Activated B cell treated with CpG ODN at 0.5 μM for 24 hours (primary cell): ENCODE measurements at regions not wholly inside any gene's neighbourhood (a gene's known extent, or its start where the extent isn't known, plus 50 kb on each side); places are given as distances from the start of the nearest gene placed in this dataset.

Experiments
- ATAC-seq: fragments of 200-7000 bp; cut with Tn5 transposase; one replicate; pipeline ENCODE4 v1.10.0; 2021; ENCODE audit warnings: low read depth, mild to moderate bottlenecking, moderate library complexity
- CTCF ChIA-PET: fragments of 350-600 bp; sonication (Branson Sonifier 250); formaldehyde crosslinking; loops from one replicate; lab custom pipeline; 2021; ENCODE audit warnings: antibody characterized with exemption; lab: Charles Lee
- POLR2A ChIA-PET: fragments of 350-600 bp; sonication (Branson Sonifier 250); formaldehyde crosslinking; loops from one replicate; lab custom pipeline; 2021; ENCODE audit warnings: antibody characterized with exemption; lab: Charles Lee
- DNase-seq: peaks from one replicate; pipeline ENCODE4 v3.0.0; 2022
- H3K27ac Mint-ChIP-seq: one replicate; pipeline ENCODE4 v1.8.0; 2020; ENCODE audit warnings: mixed read lengths
- H3K27me3 Mint-ChIP-seq: one replicate; pipeline ENCODE4 v1.8.0; 2021; ENCODE audit warnings: mixed read lengths
- H3K36me3 Mint-ChIP-seq: one replicate; pipeline ENCODE4 v1.8.0; 2021; ENCODE audit warnings: low read depth, mixed read lengths
- H3K4me1 Mint-ChIP-seq: one replicate; pipeline ENCODE4 v1.8.0; 2021; ENCODE audit warnings: mixed read lengths
- H3K4me3 Mint-ChIP-seq: one replicate; pipeline ENCODE4 v1.8.0; 2020; ENCODE audit warnings: mild to moderate bottlenecking, mixed read lengths
- H3K9me3 Mint-ChIP-seq: one replicate; pipeline ENCODE4 v1.8.0; 2020; ENCODE audit warnings: mixed read lengths
- CTCF ChIP-seq: fragments of 200-600 bp; IDR thresholded peaks from one replicate; pipeline ENCODE4 v1.8.0; 2022; ENCODE audit warnings: antibody characterized with exemption, mild to moderate bottlenecking
- intact Hi-C: fragments of 100-400 bp; cut with micrococcal nuclease; formaldehyde crosslinking; loops from one replicate; pipeline ENCODE4 v1.15.1; 2024

GRCh38 chr1:22245100-22245650 is 102.3 kb upstream of the WNT4 start:
- ATAC-seq (no peak), DNase-seq (no peak)
- POLR2A ChIA-PET = no interaction called here
- H3K9me3 Mint-ChIP-seq = no peaks in the 10 kb centered on the region
- H3K36me3 Mint-ChIP-seq = no peaks in the 10 kb centered on the region
- no peaks in the 10 kb centered on the region for H3K4me1 Mint-ChIP-seq
- H3K27me3 Mint-ChIP-seq = peaks cover 12% of the 10 kb centered on the region
- no peak overlapping the region for H3K27ac Mint-ChIP-seq
- intact Hi-C loops = no loop called here
- CTCF ChIA-PET = no interaction called here
- no peak overlapping the region for H3K4me3 Mint-ChIP-seq
- TF ChIP-seq CTCF = no peak

GRCh38 chr1:22245726-22246125 is 102.8 kb upstream of the WNT4 start:
- Mint-ChIP-seq H3K27ac (no peak overlapping the region), H3K4me3 (no peak overlapping the region), H3K4me1 (no peaks in the 10 kb centered on the region), H3K36me3 (no peaks in the 10 kb centered on the region), H3K27me3 (peaks cover 15% of the 10 kb centered on the region), H3K9me3 (no peaks in the 10 kb centered on the region)
- POLR2A ChIA-PET = no interaction called here
- no peak for TF ChIP-seq CTCF
- CTCF ChIA-PET = no interaction called here
- DNase-seq (no peak), ATAC-seq (no peak)
- intact Hi-C loops = no loop called here

- H3K4me1 Mint-ChIP-seq = no peaks in the 10 kb centered on the region
- no peak overlapping the region for H3K4me3 Mint-ChIP-seq
- ChIA-PET CTCF (no interaction called here), POLR2A (no interaction called here)
- intact Hi-C loops = no loop called here
- no peaks in the 10 kb centered on the region for H3K36me3 Mint-ChIP-seq
- no peaks in the 10 kb centered on the region for H3K9me3 Mint-ChIP-seq
- DNase-seq = no peak
- H3K27me3 Mint-ChIP-seq = peaks cover 13% of the 10 kb centered on the region
- no peak for ATAC-seq
- no peak for TF ChIP-seq CTCF
- H3K27ac Mint-ChIP-seq = no peak overlapping the region
These were observed 104.0 kb upstream of the WNT4 start for GRCh38 chr1:22246755-22247480.

- no peak overlapping the region for H3K4me3 Mint-ChIP-seq
- no peaks in the 10 kb centered on the region for H3K36me3 Mint-ChIP-seq
- CTCF ChIA-PET = no interaction called here
- POLR2A ChIA-PET = no interaction called here
- intact Hi-C loops = no loop called here
- H3K27me3 Mint-ChIP-seq = peaks cover 16% of the 10 kb centered on the region
- DNase-seq = no peak
- no peak for TF ChIP-seq CTCF
- H3K4me1 Mint-ChIP-seq = no peaks in the 10 kb centered on the region
- no peaks in the 10 kb centered on the region for H3K9me3 Mint-ChIP-seq
- H3K27ac Mint-ChIP-seq = no peak overlapping the region
- ATAC-seq = no peak
These were observed 104.8 kb upstream of the WNT4 start for GRCh38 chr1:22247527-22248245.

- H3K27me3 Mint-ChIP-seq = peaks cover 18% of the 10 kb centered on the region
- POLR2A ChIA-PET = no interaction called here
- ATAC-seq = no peak
- no peak overlapping the region for H3K27ac Mint-ChIP-seq
- no peak for DNase-seq
- no peaks in the 10 kb centered on the region for H3K9me3 Mint-ChIP-seq
- no peaks in the 10 kb centered on the region for H3K36me3 Mint-ChIP-seq
- no peak overlapping the region for H3K4me3 Mint-ChIP-seq
- intact Hi-C loops = no loop called here
- TF ChIP-seq CTCF = no peak
- no peaks in the 10 kb centered on the region for H3K4me1 Mint-ChIP-seq
- CTCF ChIA-PET = no interaction called here
These were observed 105.8 kb upstream of the WNT4 start for GRCh38 chr1:22248746-22249145.
